ENCODE measurements at regions not wholly inside any gene's neighbourhood (a gene's known extent, or its start where the extent isn't known, plus 50 kb on each side); places are given as distances from the start of the nearest gene placed in this dataset.
"Not testable (repeated sequence)": the region's sequence is repeated elsewhere in the genome, so short reads cannot be mapped to it uniquely, and the experiment has no call there.

- DNase-seq, result no peak
These were observed 61.4 kb downstream of the NXNL2 start for GRCh38 chr9:88596376-88596775.

GRCh38 chr9:88604836-88605511, 70.0 kb downstream of the NXNL2 start:
- no peak for DNase-seq

- no peak for DNase-seq
These were observed 70.8 kb downstream of the NXNL2 start for GRCh38 chr9:88605512-88606362.

GRCh38 chr9:88614359-88614758, 79.4 kb downstream of the NXNL2 start:
- no peak for DNase-seq

GRCh38 chr9:88623698-88624097, 88.7 kb downstream of the NXNL2 start:
- DNase-seq, result no peak

GRCh38 chr9:88628114-88628513, 93.1 kb downstream of the NXNL2 start:
- no peak for DNase-seq

- DNase-seq, result no peak
These were observed 93.8 kb downstream of the NXNL2 start for GRCh38 chr9:88628811-88629210.

GRCh38 chr9:88630574-88630973, 95.6 kb downstream of the NXNL2 start:
- DNase-seq, result not testable (repeated sequence)

- no peak for DNase-seq
These were observed 100.2 kb downstream of the NXNL2 start for GRCh38 chr9:88635151-88635550.

- DNase-seq, result no peak
These were observed 106.7 kb downstream of the NXNL2 start for GRCh38 chr9:88641456-88642240.

GRCh38 chr9:88642336-88642735, 107.4 kb downstream of the NXNL2 start:
- no peak for DNase-seq

- no peak for DNase-seq
These were observed 109.0 kb downstream of the NXNL2 start for GRCh38 chr9:88643931-88644330.

- DNase-seq, result no peak
These were observed 110.3 kb downstream of the NXNL2 start for GRCh38 chr9:88645172-88645878.

GRCh38 chr9:88645879-88646199, 110.9 kb downstream of the NXNL2 start:
- no peak for DNase-seq

GRCh38 chr9:88646539-88647300, 111.7 kb downstream of the NXNL2 start:
- DNase-seq, result no peak

- DNase-seq, result peak; percentile 89
These were observed 117.0 kb downstream of the NXNL2 start for GRCh38 chr9:88651682-88652633.

- DNase-seq, result no peak
These were observed 117.9 kb downstream of the NXNL2 start for GRCh38 chr9:88652876-88653275.

- no peak for DNase-seq
These were observed 118.4 kb downstream of the NXNL2 start for GRCh38 chr9:88653406-88653805.

- no peak for DNase-seq
These were observed 118.9 kb downstream of the NXNL2 start for GRCh38 chr9:88653911-88654310.

GRCh38 chr9:88657893-88658292, 122.9 kb downstream of the NXNL2 start:
- DNase-seq, result peak; percentile 40

GRCh38 chr9:88658311-88658822, 123.4 kb downstream of the NXNL2 start:
- peak; percentile 61 for DNase-seq

Measured in right hindlimb (tissue), 1 donor.